K562 (cell line): ENCODE measurements at regions not wholly inside any gene's neighbourhood (a gene's known extent, or its start where the extent isn't known, plus 50 kb on each side); places are given as distances from the start of the nearest gene placed in this dataset.
A peak's percentile ranks its signal among the peaks of the same experiment; 100 is the strongest.

Experiments used
- ASH1L ChIP-seq: fragments of 450-650 bp; IDR thresholded peaks from 2 replicates; pipeline ENCODE4 v1.6.1; 2018; ENCODE audit warnings: borderline replicate concordance, mild to moderate bottlenecking, low read depth; ENCODE audit not compliant: partially characterized antibody
- ERF ChIP-seq: fragments of 450-650 bp; formaldehyde crosslinking; IDR thresholded peaks from 2 replicates; pipeline ENCODE4 v1.4.0; 2020; ENCODE audit warnings: mild to moderate bottlenecking, mixed read lengths
- EZH2 ChIP-seq: IDR thresholded peaks from 2 replicates; pipeline ENCODE4 v1.6.1; 2012; ENCODE audit warnings: low read depth, mild to moderate bottlenecking, inconsistent platforms, low read length, borderline replicate concordance
- HOMEZ ChIP-seq: fragments of 250-450 bp; sonication (Bioruptor Pico); IDR thresholded peaks from 2 replicates; pipeline ENCODE4 v1.4.0; 2020; ENCODE audit warnings: mild to moderate bottlenecking, moderate library complexity
- MGA ChIP-seq: fragments of 450-650 bp; IDR thresholded peaks from 2 replicates; pipeline ENCODE4 v1.6.1; 2016; ENCODE audit warnings: mild to moderate bottlenecking, moderate library complexity
- MTA2 ChIP-seq: fragments of 450-650 bp; IDR thresholded peaks from 2 replicates; pipeline ENCODE4 v1.6.1; 2016; ENCODE audit warnings: low read depth
- PTBP1 ChIP-seq: fragments of 200-400 bp; formaldehyde crosslinking; IDR thresholded peaks from 2 replicates; pipeline ENCODE4 v1.6.1; 2017; ENCODE audit warnings: low read depth, low read length
- RBM15 ChIP-seq: fragments of 200-400 bp; formaldehyde crosslinking; IDR thresholded peaks from 2 replicates; pipeline ENCODE4 v1.6.1; 2018; ENCODE audit warnings: mild to moderate bottlenecking, low read length, moderate library complexity; ENCODE audit not compliant: insufficient read depth
- SETDB1 ChIP-seq: IDR thresholded peaks from one replicate; pipeline ENCODE4 v1.6.1; 2012; ENCODE audit warnings: low read length, control low read depth, inconsistent platforms
- SLC30A9 ChIP-seq: fragments of 250-450 bp; sonication (Bioruptor Pico); IDR thresholded peaks from 2 replicates; pipeline ENCODE4 v1.8.0; 2022; ENCODE audit warnings: mild to moderate bottlenecking, moderate library complexity
- TEAD4 ChIP-seq, 2 experiments: sonication (generic) in 1 of 2; formaldehyde crosslinking in 1 of 2; IDR thresholded peaks; 2 replicates each; pipeline versions ENCODE4 v1.6.1 to v1.8.0; 2012 to 2022; ENCODE audit warnings: borderline replicate concordance in 1 of 2, inconsistent platforms in 1 of 2, low read length in 1 of 2, mild to moderate bottlenecking in 1 of 2, missing genetic modification reagents in 1 of 2
- ZNF197 ChIP-seq: fragments of 200-800 bp; sonication (Bioruptor generic); IDR thresholded peaks from 2 replicates; pipeline ENCODE4 v1.6.1; 2016; ENCODE audit warnings: low read depth, missing genetic modification characterization, missing compliant biosample characterization
- ZNF436 ChIP-seq: fragments of 250-450, 450-650 bp; sonication (Bioruptor Pico); formaldehyde crosslinking; IDR thresholded peaks from 2 replicates; pipeline ENCODE4 v1.7.0; 2020; ENCODE audit warnings: mild to moderate bottlenecking
- ZNF57 ChIP-seq: fragments of 450-650 bp; formaldehyde crosslinking; IDR thresholded peaks from 2 replicates; pipeline ENCODE4 v1.4.0; 2020; ENCODE audit warnings: mild to moderate bottlenecking, moderate library complexity

- TF ChIP-seq ERF (CRISPR knock-in tag) (no peak), TEAD4 (IDR thresholded peaks at IDR 0.05; ENCODE audit: low read length) (peak; percentile 98), TEAD4 (CRISPR knock-in tag; IDR thresholded peaks at IDR 0.05; ENCODE audit: borderline replicate concordance) (no peak), ZNF436 (no peak), SLC30A9 (CRISPR knock-in tag) (no peak), PTBP1 (no peak), SETDB1 (no peak), RBM15 (no peak), EZH2 (no peak; the same call in 1 of the 2 replicates), MTA2 (peak; percentile 95), ZNF57 (CRISPR knock-in tag) (no peak), HOMEZ (CRISPR knock-in tag) (no peak), ASH1L (no peak), MGA (no peak; the same call in 1 of the 2 replicates), ZNF197 (CRISPR knock-in tag) (peak; percentile 93)
Measured at GRCh38 chr7:106978425-106979420, 65.8 kb upstream of the PRKAR2B start (continued).
